ENCODE measurements at regions not wholly inside any gene's neighbourhood (a gene's known extent, or its start where the extent isn't known, plus 50 kb on each side); places are given as distances from the start of the nearest gene placed in this dataset.

- DNase-seq, result no peak
- Mint-ChIP-seq H3K9me3 (peaks cover 0 to 5% (median 0%) of the 10 kb centered on the region in 7 donors), H3K4me1 (peaks cover 21% of the 10 kb centered on the region), H3K4me3 (no peak overlapping the region), H3K36me3 (no peaks in the 10 kb centered on the region), H3K27ac (no peak overlapping the region), H3K27me3 (ENCODE audit: low read depth in 3 of 3) (peaks cover 0 to 2% (median 0%) of the 10 kb centered on the region in 3 donors)
- Histone ChIP-seq H3K9ac (ENCODE audit: insufficient read depth, low read length, poor library complexity, severe bottlenecking) (no peak overlapping the region), H2AFZ (ENCODE audit: insufficient read depth, low read depth, low read length, poor library complexity, severe bottlenecking) (no peak overlapping the region), H3K27ac (ENCODE audit: low read depth in 1 of 2, low read length in 2 of 2) (no peak overlapping the region), H3K36me3 (replicated peaks in 1 of 2; ENCODE audit: control insufficient read depth in 1 of 2, insufficient read depth in 2 of 2, low read length in 2 of 2) (no peaks in the 10 kb centered on the region), H3K27me3 (ENCODE audit: control insufficient read depth in 2 of 2, insufficient read depth in 2 of 2, low read length in 2 of 2) (no peaks in the 10 kb centered on the region), H3K4me1 (ENCODE audit: control insufficient read depth in 1 of 2, insufficient read depth in 2 of 2, low read length in 2 of 2) (peaks cover 21 to 28% of the 10 kb centered on the region in 2 donors), H3K4me2 (replicated peaks; ENCODE audit: extremely low read depth, low read length, poor library complexity, severe bottlenecking) (no peak overlapping the region), H3K9me3 (replicated peaks in 1 of 2; ENCODE audit: control insufficient read depth in 1 of 2, insufficient read depth in 1 of 2, low read length in 2 of 2) (no peaks in the 10 kb centered on the region), H3K4me3 (replicated peaks in 1 of 3; ENCODE audit: low read depth in 2 of 3, low read length in 3 of 3) (no peak overlapping the region), H3K79me2 (ENCODE audit: insufficient read depth, low read length) (no peaks in the 10 kb centered on the region), H4K20me1 (ENCODE audit: insufficient read depth, low read length) (no peaks in the 10 kb centered on the region)
- TF ChIP-seq CTCF (IDR thresholded peaks at IDR 0.05), result no peak
- WGBS (ENCODE audit: insufficient coverage), result 82% methylated on average over 2 of the region's 5 CpGs
- intact Hi-C loops (cut with micrococcal nuclease), result no loop called here
These were observed 689.8 kb downstream of the INHBA start for GRCh38 chr7:41013117-41013516.

- peaks cover 21 to 32% of the 10 kb centered on the region in 2 donors for H3K4me1 ChIP-seq (ENCODE audit: control insufficient read depth in 1 of 2, insufficient read depth in 2 of 2, low read length in 2 of 2)
- no peaks in the 10 kb centered on the region for H3K9me3 ChIP-seq (replicated peaks in 1 of 2; ENCODE audit: control insufficient read depth in 1 of 2, insufficient read depth in 1 of 2, low read length in 2 of 2)
- no peak overlapping the region for H3K27ac ChIP-seq (ENCODE audit: low read depth in 1 of 2, low read length in 2 of 2)
- Mint-ChIP-seq H3K4me1 (peaks cover 26% of the 10 kb centered on the region), H3K27me3 (ENCODE audit: low read depth in 3 of 3) (peaks cover 0 to 2% (median 0%) of the 10 kb centered on the region in 3 donors), H3K36me3 (no peaks in the 10 kb centered on the region), H3K4me3 (no peak overlapping the region), H3K27ac (no peak overlapping the region), H3K9me3 (peaks cover 0 to 2% (median 0%) of the 10 kb centered on the region in 7 donors)
- H3K27me3 ChIP-seq (ENCODE audit: control insufficient read depth in 2 of 2, insufficient read depth in 2 of 2, low read length in 2 of 2), result no peaks in the 10 kb centered on the region
- no peak overlapping the region for H3K9ac ChIP-seq (ENCODE audit: insufficient read depth, low read length, poor library complexity, severe bottlenecking)
- no peak overlapping the region for H2AFZ ChIP-seq (ENCODE audit: insufficient read depth, low read depth, low read length, poor library complexity, severe bottlenecking)
- no peak overlapping the region for H3K4me2 ChIP-seq (replicated peaks; ENCODE audit: extremely low read depth, low read length, poor library complexity, severe bottlenecking)
- intact Hi-C loops (cut with micrococcal nuclease), result no loop called here
- H3K4me3 ChIP-seq (replicated peaks in 1 of 3; ENCODE audit: low read depth in 2 of 3, low read length in 3 of 3), result no peak overlapping the region
- WGBS (ENCODE audit: insufficient coverage), result 93% methylated on average over 2 of the region's 6 CpGs
- H3K36me3 ChIP-seq (replicated peaks in 1 of 2; ENCODE audit: control insufficient read depth in 1 of 2, insufficient read depth in 2 of 2, low read length in 2 of 2), result no peaks in the 10 kb centered on the region
- H3K79me2 ChIP-seq (ENCODE audit: insufficient read depth, low read length), result no peaks in the 10 kb centered on the region
- DNase-seq, result no peak
- no peak for TF ChIP-seq CTCF (IDR thresholded peaks at IDR 0.05)
- no peaks in the 10 kb centered on the region for H4K20me1 ChIP-seq (ENCODE audit: insufficient read depth, low read length)
These were observed 690.8 kb downstream of the INHBA start for GRCh38 chr7:41012041-41012440.

Data from CD14-positive monocyte (primary cell).